ENCODE measurements at regions not wholly inside any gene's neighbourhood (a gene's known extent, or its start where the extent isn't known, plus 50 kb on each side); places are given as distances from the start of the nearest gene placed in this dataset.

- no peak for TF ChIP-seq CTCF (IDR thresholded peaks at IDR 0.05)
- TF ChIP-seq POLR2A (IDR thresholded peaks at IDR 0.05) = no peak
Measured at GRCh38 chr7:131157530-131158243, 170.0 kb upstream of the MKLN1 start.
